ENCODE measurements at regions not wholly inside any gene's neighbourhood (a gene's known extent, or its start where the extent isn't known, plus 50 kb on each side); places are given as distances from the start of the nearest gene placed in this dataset.
A peak's percentile ranks its signal among the peaks of the same experiment; 100 is the strongest.

DNA sequence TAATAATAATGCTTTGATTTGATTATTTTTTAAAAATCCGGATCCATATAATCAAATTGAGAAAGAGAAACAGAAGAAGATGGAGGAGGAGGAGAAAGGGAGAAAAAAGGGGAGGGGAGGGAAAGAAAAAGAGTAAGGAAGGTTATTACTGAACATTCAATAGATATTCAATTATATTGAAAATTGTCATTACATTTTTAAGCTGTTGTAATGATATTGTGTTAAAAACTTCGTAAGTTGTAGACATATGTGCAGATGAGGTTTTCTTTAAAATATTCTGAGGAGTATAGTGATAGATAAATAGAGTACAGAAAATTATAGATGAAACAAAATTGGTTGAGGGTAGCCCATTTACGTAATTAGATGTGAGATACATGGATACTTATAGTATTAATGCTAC lies 933.0 kb upstream of the PHF14 start:
- H3K23ac ChIP-seq (ENCODE audit: low read length), result no peak overlapping the region
- no peaks in the 10 kb centered on the region for H3K4me1 ChIP-seq (ENCODE audit: control insufficient read depth, low read depth, low read length)
- H3K79me2 ChIP-seq (ENCODE audit: control insufficient read depth, insufficient read depth, low read length), result no peaks in the 10 kb centered on the region
- WGBS (ENCODE audit: extremely low coverage, insufficient coverage, low lambda C conversion rate), result no CpG with 5 or more reads among the region's 3 CpGs
- H3K4me2 ChIP-seq (ENCODE audit: low read length), result no peak overlapping the region
- no peak overlapping the region for H2BK120ac ChIP-seq (ENCODE audit: low read depth, low read length)
- no peak overlapping the region for H3K9ac ChIP-seq (ENCODE audit: low read length)
- H3K36me3 ChIP-seq (ENCODE audit: control insufficient read depth, insufficient read depth, low read length), result no peaks in the 10 kb centered on the region
- H3K27me3 ChIP-seq (ENCODE audit: insufficient read depth, low read length, poor library complexity), result no peaks in the 10 kb centered on the region
- H4K5ac ChIP-seq (ENCODE audit: low read length), result no peak overlapping the region
- H3K4ac ChIP-seq (ENCODE audit: low read depth, low read length), result no peak overlapping the region
- no peak overlapping the region for H3K56ac ChIP-seq (ENCODE audit: low read length)
- H3K4me3 ChIP-seq (ENCODE audit: low read length), result no peak overlapping the region
- no peak overlapping the region for H3K18ac ChIP-seq (ENCODE audit: low read length)
- no peaks in the 10 kb centered on the region for H3K79me1 ChIP-seq (ENCODE audit: low read length)
- H2AK5ac ChIP-seq (ENCODE audit: low read length), result no peak overlapping the region
- no peak overlapping the region for H2BK5ac ChIP-seq (ENCODE audit: low read length)
- H3K27ac ChIP-seq (ENCODE audit: low read depth, low read length), result no peak overlapping the region
- H4K8ac ChIP-seq (ENCODE audit: low read depth, low read length), result no peak overlapping the region
- no peak for DNase-seq
- H2BK15ac ChIP-seq (replicated peaks; ENCODE audit: low read depth), result no peak overlapping the region

DNA sequence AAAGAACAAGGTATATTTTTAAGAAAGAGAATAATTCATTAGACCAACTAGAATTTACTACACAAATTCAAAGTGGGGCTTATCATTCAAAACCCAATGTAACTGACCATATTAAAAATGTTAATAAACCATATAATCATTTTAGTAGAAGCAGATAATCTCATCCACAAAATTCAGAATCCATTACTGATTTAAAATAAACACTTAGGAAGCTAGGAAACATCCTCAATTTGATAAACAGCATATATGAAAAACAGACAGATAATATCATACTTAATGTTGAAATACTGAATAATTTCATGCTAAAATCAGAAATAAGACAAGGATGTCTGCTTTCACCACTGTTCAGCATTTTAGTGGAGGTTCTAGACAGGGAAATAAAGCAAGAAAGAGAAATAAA lies 902.8 kb upstream of the PHF14 start:
- no peaks in the 10 kb centered on the region for H3K4me1 ChIP-seq (ENCODE audit: control insufficient read depth, low read depth, low read length)
- H3K36me3 ChIP-seq (ENCODE audit: control insufficient read depth, insufficient read depth, low read length), result no peaks in the 10 kb centered on the region
- no peak overlapping the region for H4K5ac ChIP-seq (ENCODE audit: low read length)
- no peaks in the 10 kb centered on the region for H3K79me1 ChIP-seq (ENCODE audit: low read length)
- no peak overlapping the region for H3K23ac ChIP-seq (ENCODE audit: low read length)
- H3K27ac ChIP-seq (ENCODE audit: low read depth, low read length), result no peak overlapping the region
- no peak overlapping the region for H2BK15ac ChIP-seq (replicated peaks; ENCODE audit: low read depth)
- no peak overlapping the region for H3K9ac ChIP-seq (ENCODE audit: low read length)
- H3K79me2 ChIP-seq (ENCODE audit: control insufficient read depth, insufficient read depth, low read length), result no peaks in the 10 kb centered on the region
- no peak overlapping the region for H3K18ac ChIP-seq (ENCODE audit: low read length)
- no peak overlapping the region for H3K56ac ChIP-seq (ENCODE audit: low read length)
- H2BK120ac ChIP-seq (ENCODE audit: low read depth, low read length), result no peak overlapping the region
- no peak for DNase-seq
- H3K4ac ChIP-seq (ENCODE audit: low read depth, low read length), result no peak overlapping the region
- H3K27me3 ChIP-seq (ENCODE audit: insufficient read depth, low read length, poor library complexity), result no peaks in the 10 kb centered on the region
- H3K4me2 ChIP-seq (ENCODE audit: low read length), result no peak overlapping the region
- no peak overlapping the region for H2AK5ac ChIP-seq (ENCODE audit: low read length)
- H4K8ac ChIP-seq (ENCODE audit: low read depth, low read length), result no peak overlapping the region
- no peak overlapping the region for H3K4me3 ChIP-seq (ENCODE audit: low read length)
- no peak overlapping the region for H2BK5ac ChIP-seq (ENCODE audit: low read length)

DNA sequence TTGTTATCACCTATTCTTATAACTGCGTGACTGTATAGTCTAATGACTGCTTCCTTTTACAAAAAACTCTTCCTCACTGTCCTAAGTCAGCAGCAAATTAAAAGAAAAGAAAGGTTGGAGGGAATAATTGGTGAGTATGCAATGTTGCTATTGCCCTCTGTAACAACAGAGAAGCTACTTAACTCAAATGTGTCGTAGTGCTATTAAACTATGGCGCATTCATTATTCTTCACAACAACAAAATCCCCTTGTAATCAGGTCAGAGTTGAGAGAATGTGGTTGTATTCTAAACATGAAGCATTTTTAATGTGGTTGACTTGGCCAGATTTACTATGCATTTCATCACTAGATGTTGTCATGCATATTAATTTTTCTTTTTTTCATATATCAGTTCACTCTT lies 897.8 kb upstream of the PHF14 start:
- Histone ChIP-seq H2AK5ac (ENCODE audit: low read length) (no peak overlapping the region), H4K8ac (ENCODE audit: low read depth, low read length) (no peak overlapping the region), H3K4me2 (ENCODE audit: low read length) (no peak overlapping the region), H4K5ac (ENCODE audit: low read length) (no peak overlapping the region), H2BK120ac (ENCODE audit: low read depth, low read length) (no peak overlapping the region), H3K79me1 (ENCODE audit: low read length) (no peaks in the 10 kb centered on the region), H3K79me2 (ENCODE audit: control insufficient read depth, insufficient read depth, low read length) (no peaks in the 10 kb centered on the region), H3K4me3 (ENCODE audit: low read length) (no peak overlapping the region), H3K4me1 (ENCODE audit: control insufficient read depth, low read depth, low read length) (peaks cover 2% of the 10 kb centered on the region), H3K27ac (ENCODE audit: low read depth, low read length) (no peak overlapping the region), H3K9ac (ENCODE audit: low read length) (no peak overlapping the region), H2BK5ac (ENCODE audit: low read length) (no peak overlapping the region), H3K56ac (ENCODE audit: low read length) (no peak overlapping the region), H3K36me3 (ENCODE audit: control insufficient read depth, insufficient read depth, low read length) (no peaks in the 10 kb centered on the region), H2BK15ac (replicated peaks; ENCODE audit: low read depth) (no peak overlapping the region), H3K4ac (ENCODE audit: low read depth, low read length) (no peak overlapping the region), H3K27me3 (ENCODE audit: insufficient read depth, low read length, poor library complexity) (no peaks in the 10 kb centered on the region), H3K23ac (ENCODE audit: low read length) (no peak overlapping the region), H3K18ac (ENCODE audit: low read length) (no peak overlapping the region)
- DNase-seq, result no peak
- no CpG with 5 or more reads among the region's 3 CpGs for WGBS (ENCODE audit: extremely low coverage, insufficient coverage, low lambda C conversion rate)

DNA sequence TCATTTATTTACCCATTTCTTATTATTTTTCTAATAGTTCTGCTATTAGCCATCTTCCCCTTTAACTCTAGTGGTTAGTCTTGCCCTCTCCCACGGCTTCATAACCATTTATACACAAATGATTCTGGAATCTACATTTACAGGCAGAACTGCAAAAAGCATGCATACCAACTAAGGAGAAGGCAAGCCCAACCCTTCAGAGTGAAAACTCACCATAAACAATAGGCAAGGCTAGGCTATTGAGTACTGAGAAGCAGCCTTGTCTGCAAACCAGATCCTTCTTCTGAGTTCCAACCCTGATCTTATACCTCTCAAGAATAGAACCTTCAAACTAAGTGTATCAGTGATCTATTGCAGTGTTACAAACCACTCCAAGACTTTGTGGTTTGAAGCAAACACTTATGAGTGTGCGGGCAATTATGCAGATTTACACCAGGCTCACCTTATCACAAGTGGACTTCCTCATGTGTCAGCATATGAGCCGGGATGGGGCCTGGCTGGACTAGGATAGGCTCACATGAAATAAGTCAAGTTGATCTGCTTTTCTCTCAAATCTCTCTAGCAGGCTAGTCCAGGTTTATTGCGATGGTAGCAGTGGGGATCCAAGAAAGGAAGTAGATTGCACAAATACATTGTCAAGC lies 896.9 kb upstream of the PHF14 start:
- no peaks in the 10 kb centered on the region for H3K36me3 ChIP-seq (ENCODE audit: control insufficient read depth, insufficient read depth, low read length)
- H3K56ac ChIP-seq (ENCODE audit: low read length), result no peak overlapping the region

DNA sequence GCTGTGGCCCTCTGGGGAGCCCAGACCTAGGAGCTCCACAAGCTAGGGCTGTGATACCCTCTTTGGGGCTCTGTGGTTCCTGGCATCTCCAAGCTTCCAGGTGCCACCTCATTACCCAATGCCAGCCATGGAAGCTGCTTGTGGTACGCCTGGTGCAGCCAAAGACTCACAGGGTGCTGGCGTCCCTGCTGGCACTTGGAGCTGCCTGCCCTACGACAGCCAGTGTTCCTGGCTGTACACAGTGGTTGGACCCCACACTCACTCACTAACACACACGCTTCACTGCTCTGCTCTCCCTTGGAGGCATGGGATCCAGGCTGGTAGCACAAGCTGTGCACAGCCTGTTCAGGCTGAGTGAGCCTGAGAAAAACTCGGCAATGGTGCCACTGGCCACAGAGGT lies 894.1 kb upstream of the PHF14 start:
- Histone ChIP-seq H3K27me3 (ENCODE audit: insufficient read depth, low read length, poor library complexity) (no peaks in the 10 kb centered on the region), H3K4me2 (ENCODE audit: low read length) (no peak overlapping the region), H3K79me1 (ENCODE audit: low read length) (no peaks in the 10 kb centered on the region), H3K4ac (ENCODE audit: low read depth, low read length) (no peak overlapping the region), H2BK5ac (ENCODE audit: low read length) (peak overlapping the region; percentile 51), H4K8ac (ENCODE audit: low read depth, low read length) (no peak overlapping the region), H3K23ac (ENCODE audit: low read length) (no peak overlapping the region), H2AK5ac (ENCODE audit: low read length) (peak overlapping the region; percentile 7), H3K36me3 (ENCODE audit: control insufficient read depth, insufficient read depth, low read length) (no peaks in the 10 kb centered on the region), H3K4me3 (ENCODE audit: low read length) (no peak overlapping the region), H3K79me2 (ENCODE audit: control insufficient read depth, insufficient read depth, low read length) (no peaks in the 10 kb centered on the region), H4K5ac (ENCODE audit: low read length) (no peak overlapping the region), H3K4me1 (ENCODE audit: control insufficient read depth, low read depth, low read length) (peaks cover 2% of the 10 kb centered on the region), H3K27ac (ENCODE audit: low read depth, low read length) (no peak overlapping the region), H3K18ac (ENCODE audit: low read length) (no peak overlapping the region), H3K9ac (ENCODE audit: low read length) (no peak overlapping the region), H2BK15ac (replicated peaks; ENCODE audit: low read depth) (no peak overlapping the region), H2BK120ac (ENCODE audit: low read depth, low read length) (no peak overlapping the region), H3K56ac (ENCODE audit: low read length) (peak overlapping the region; percentile 76)
- WGBS (ENCODE audit: extremely low coverage, insufficient coverage, low lambda C conversion rate), result no CpG with 5 or more reads among the region's 5 CpGs
- DNase-seq, result no peak

More for the DNA sequence above, 896.9 kb upstream of the PHF14 start:
- H3K4me3 ChIP-seq (ENCODE audit: low read length), result no peak overlapping the region
- no peaks in the 10 kb centered on the region for H3K79me1 ChIP-seq (ENCODE audit: low read length)
- H3K18ac ChIP-seq (ENCODE audit: low read length), result no peak overlapping the region
- WGBS (ENCODE audit: extremely low coverage, insufficient coverage, low lambda C conversion rate), result no CpG with 5 or more reads among the region's 4 CpGs
- H3K27ac ChIP-seq (ENCODE audit: low read depth, low read length), result no peak overlapping the region
- H3K4me2 ChIP-seq (ENCODE audit: low read length), result no peak overlapping the region
- H2BK15ac ChIP-seq (replicated peaks; ENCODE audit: low read depth), result no peak overlapping the region
- H2AK5ac ChIP-seq (ENCODE audit: low read length), result no peak overlapping the region
- no peak overlapping the region for H3K23ac ChIP-seq (ENCODE audit: low read length)
- H3K4ac ChIP-seq (ENCODE audit: low read depth, low read length), result no peak overlapping the region
- DNase-seq, result no peak
- no peak overlapping the region for H3K9ac ChIP-seq (ENCODE audit: low read length)
- no peak overlapping the region for H4K5ac ChIP-seq (ENCODE audit: low read length)
- H3K79me2 ChIP-seq (ENCODE audit: control insufficient read depth, insufficient read depth, low read length), result no peaks in the 10 kb centered on the region
- peaks cover 2% of the 10 kb centered on the region for H3K4me1 ChIP-seq (ENCODE audit: control insufficient read depth, low read depth, low read length)
- H2BK5ac ChIP-seq (ENCODE audit: low read length), result no peak overlapping the region
- no peak overlapping the region for H4K8ac ChIP-seq (ENCODE audit: low read depth, low read length)
- H3K27me3 ChIP-seq (ENCODE audit: insufficient read depth, low read length, poor library complexity), result no peaks in the 10 kb centered on the region
- no peak overlapping the region for H2BK120ac ChIP-seq (ENCODE audit: low read depth, low read length)

DNA sequence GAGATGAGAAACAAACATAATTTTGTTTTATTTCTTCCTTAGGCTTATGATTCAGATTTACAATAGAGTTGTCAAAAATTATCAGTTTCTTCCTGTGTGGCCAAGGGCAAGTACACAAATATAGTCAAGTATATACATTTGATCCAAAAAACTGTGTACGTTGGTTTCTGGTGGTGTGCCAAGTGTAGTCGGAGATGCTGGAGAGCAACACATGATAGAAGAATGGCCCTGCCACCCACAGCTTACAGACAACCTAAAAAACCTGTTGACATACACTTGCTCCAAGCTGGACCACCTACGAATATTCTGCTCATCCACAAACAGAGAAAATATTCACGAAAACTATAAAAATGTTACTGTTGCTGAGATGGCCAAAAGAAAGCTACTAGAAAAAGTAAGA lies 890.8 kb upstream of the PHF14 start:
- no peak overlapping the region for H2BK15ac ChIP-seq (replicated peaks; ENCODE audit: low read depth)
- DNase-seq, result no peak
- no CpG with 5 or more reads among the region's 4 CpGs for WGBS (ENCODE audit: extremely low coverage, insufficient coverage, low lambda C conversion rate)
- H3K4me2 ChIP-seq (ENCODE audit: low read length), result no peak overlapping the region
- H3K56ac ChIP-seq (ENCODE audit: low read length), result no peak overlapping the region
- H3K4me1 ChIP-seq (ENCODE audit: control insufficient read depth, low read depth, low read length), result peaks cover 2% of the 10 kb centered on the region
- H3K4ac ChIP-seq (ENCODE audit: low read depth, low read length), result no peak overlapping the region
- H2AK5ac ChIP-seq (ENCODE audit: low read length), result no peak overlapping the region
- no peak overlapping the region for H3K18ac ChIP-seq (ENCODE audit: low read length)
- no peak overlapping the region for H3K27ac ChIP-seq (ENCODE audit: low read depth, low read length)
- no peak overlapping the region for H4K8ac ChIP-seq (ENCODE audit: low read depth, low read length)
- no peak overlapping the region for H2BK120ac ChIP-seq (ENCODE audit: low read depth, low read length)
- H3K9ac ChIP-seq (ENCODE audit: low read length), result no peak overlapping the region
- H3K36me3 ChIP-seq (ENCODE audit: control insufficient read depth, insufficient read depth, low read length), result no peaks in the 10 kb centered on the region
- H3K79me2 ChIP-seq (ENCODE audit: control insufficient read depth, insufficient read depth, low read length), result no peaks in the 10 kb centered on the region
- H3K79me1 ChIP-seq (ENCODE audit: low read length), result no peaks in the 10 kb centered on the region
- no peaks in the 10 kb centered on the region for H3K27me3 ChIP-seq (ENCODE audit: insufficient read depth, low read length, poor library complexity)
- no peak overlapping the region for H2BK5ac ChIP-seq (ENCODE audit: low read length)
- H4K5ac ChIP-seq (ENCODE audit: low read length), result no peak overlapping the region
- no peak overlapping the region for H3K4me3 ChIP-seq (ENCODE audit: low read length)
- no peak overlapping the region for H3K23ac ChIP-seq (ENCODE audit: low read length)
